Muscle of leg (tissue), 3 donors: ENCODE measurements at regions not wholly inside any gene's neighbourhood (a gene's known extent, or its start where the extent isn't known, plus 50 kb on each side); places are given as distances from the start of the nearest gene placed in this dataset.
"Not testable (repeated sequence)": the region's sequence is repeated elsewhere in the genome, so short reads cannot be mapped to it uniquely, and the experiment has no call there.

Experiments
- DNase-seq: peaks from one replicate; pipeline ENCODE4 v3.0.0; 2013
- H3K27ac ChIP-seq: one replicate; pipeline ENCODE4 v1.5.1; 2013; ENCODE audit warnings: mild to moderate bottlenecking, low read length, control low read depth
- H3K27me3 ChIP-seq: one replicate; pipeline ENCODE4 v1.6.1; 2013; ENCODE audit warnings: low read length; ENCODE audit not compliant: control insufficient read depth, insufficient read depth
- H3K36me3 ChIP-seq: one replicate; pipeline ENCODE4 v1.6.1; 2013; ENCODE audit warnings: low read length; ENCODE audit not compliant: control insufficient read depth, insufficient read depth
- H3K4me1 ChIP-seq: one replicate; pipeline ENCODE4 v1.6.1; 2013; ENCODE audit warnings: low read length; ENCODE audit not compliant: control insufficient read depth, insufficient read depth
- H3K4me3 ChIP-seq: one replicate; pipeline ENCODE4 v1.5.1; 2013; ENCODE audit warnings: low read length, control low read depth
- H3K9me3 ChIP-seq: replicated peaks from 2 replicates; pipeline ENCODE4 v1.6.1; 2013; ENCODE audit warnings: low read depth, low read length; ENCODE audit not compliant: control insufficient read depth
- WGBS: methylation state at CpG from one replicate; pipeline ENCODE4 v1.1.5; 2013; ENCODE audit warnings: missing lambda C conversion rate; ENCODE audit not compliant: insufficient coverage; 5-methylcytosine and 5-hydroxymethylcytosine counted together

DNA sequence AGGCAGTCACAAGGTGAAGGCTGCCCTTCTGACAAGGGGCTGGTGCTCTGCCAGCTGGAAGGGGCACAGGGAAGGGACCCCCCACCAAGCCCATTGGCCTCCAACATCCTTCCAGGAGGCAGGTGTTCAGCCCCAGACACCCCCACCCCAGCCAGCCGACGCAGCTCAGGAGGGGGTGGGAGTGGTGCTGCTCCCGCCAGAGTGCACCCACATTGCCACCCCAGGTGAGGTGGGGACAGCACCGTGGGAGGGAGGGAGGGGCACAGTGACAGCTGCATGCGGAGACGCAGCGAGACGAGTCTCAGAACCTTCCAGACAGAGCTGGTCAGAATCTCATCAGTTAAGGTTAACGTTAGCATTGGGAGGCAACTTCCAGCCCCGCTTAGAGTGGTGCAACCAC is 121.6 kb upstream of the FOXD4L5 start:
- not testable (repeated sequence) for H3K27ac ChIP-seq, DNase-seq, H3K4me1 ChIP-seq, H3K27me3 ChIP-seq, H3K4me3 ChIP-seq, H3K36me3 ChIP-seq
- WGBS, result 83% methylated on average over 8 of the region's 10 CpGs
- peaks cover 35% of the 10 kb centered on the region for H3K9me3 ChIP-seq

DNA sequence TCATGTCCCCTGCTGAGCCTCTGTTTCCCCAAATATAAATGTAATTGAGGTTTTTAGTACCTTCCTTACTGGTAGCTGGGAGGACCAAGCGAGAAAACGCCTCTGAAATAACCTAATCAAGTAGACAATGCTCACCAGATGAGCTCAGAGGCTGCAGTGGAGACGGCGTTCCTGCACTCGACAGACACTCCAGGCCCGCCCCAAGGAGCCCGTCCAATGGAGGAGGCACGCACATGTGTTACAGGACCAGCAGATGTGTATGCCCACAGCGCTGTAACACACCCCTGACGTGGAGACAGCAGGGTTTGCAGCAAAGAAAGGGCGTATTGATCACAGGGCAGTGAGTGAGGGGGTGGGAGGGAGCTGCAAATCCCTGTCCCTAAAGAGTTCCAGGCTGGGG is 120.8 kb upstream of the FOXD4L5 start:
- peaks cover 26% of the 10 kb centered on the region for H3K9me3 ChIP-seq
- DNase-seq, H3K4me3 ChIP-seq, H3K27ac ChIP-seq, H3K27me3 ChIP-seq, H3K36me3 ChIP-seq, H3K4me1 ChIP-seq: not testable (repeated sequence)
- 75% methylated on average over 10 of the region's 11 CpGs for WGBS

DNA sequence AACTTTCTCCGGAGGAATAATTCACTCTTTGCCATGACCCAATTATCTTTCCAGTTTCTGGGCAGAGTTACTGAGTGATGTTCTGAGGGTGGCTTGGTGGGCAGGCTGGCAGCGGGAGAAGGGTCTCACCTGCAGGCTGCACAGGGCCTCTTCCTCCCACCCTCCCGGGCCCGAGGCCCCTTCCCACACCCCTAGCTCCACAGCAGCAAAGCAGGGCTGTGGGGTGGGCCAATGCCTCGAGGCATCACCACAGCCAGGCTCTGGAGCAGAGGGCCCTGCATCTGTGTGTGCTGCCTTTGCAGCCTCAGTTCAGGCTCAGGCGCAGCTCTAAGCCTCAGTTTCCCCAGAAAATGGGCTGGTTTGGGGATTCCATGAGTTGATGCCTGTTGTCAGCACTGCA is 120.2 kb upstream of the FOXD4L5 start:
- H3K27ac ChIP-seq, result no peak overlapping the region
- no peak overlapping the region for H3K4me3 ChIP-seq
- no peak for DNase-seq
- no peaks in the 10 kb centered on the region for H3K27me3 ChIP-seq
- WGBS, result 0% methylated on average over 1 of the region's 6 CpGs
- H3K4me1 ChIP-seq, result no peaks in the 10 kb centered on the region
- no peaks in the 10 kb centered on the region for H3K36me3 ChIP-seq
- H3K9me3 ChIP-seq, result peaks cover 23% of the 10 kb centered on the region

DNA sequence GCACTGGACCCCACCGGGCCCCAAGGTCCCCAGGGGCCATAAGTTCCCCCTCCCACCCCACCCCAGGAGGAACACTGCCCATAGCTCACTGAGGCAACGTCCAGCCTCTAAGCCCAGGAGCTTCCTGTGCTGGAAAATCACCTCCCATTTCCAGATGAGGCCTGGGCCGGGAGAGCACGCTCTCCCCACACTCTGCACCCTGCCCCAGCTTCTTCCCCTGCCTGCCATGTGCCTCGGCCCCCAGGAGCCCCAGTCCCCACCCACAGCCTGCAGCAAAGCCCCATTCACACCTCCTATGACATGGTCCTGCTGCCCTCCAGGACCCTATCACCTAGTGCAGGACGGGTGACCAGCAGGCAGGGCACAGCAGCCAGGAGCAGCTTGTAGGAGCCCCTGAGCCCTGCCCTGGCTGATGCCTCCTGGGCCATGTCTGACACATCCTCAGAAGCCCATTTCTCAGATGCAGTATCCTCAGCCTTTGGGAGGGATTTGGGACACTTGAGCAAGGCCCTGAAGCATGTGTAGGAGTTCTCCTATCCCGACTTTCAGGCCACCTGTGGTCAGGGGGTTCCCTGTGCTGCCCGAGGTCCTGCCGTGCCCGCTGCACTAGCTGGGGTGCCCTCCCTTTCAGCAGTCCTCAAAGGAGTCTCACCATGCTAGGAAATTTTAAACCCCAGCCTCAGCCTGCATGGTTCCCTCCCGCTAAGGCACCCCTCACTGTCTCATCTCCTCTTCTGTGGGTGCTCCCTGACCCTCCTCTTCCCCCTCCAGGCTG is 119.4 kb upstream of the FOXD4L5 start:
- no peaks in the 10 kb centered on the region for H3K4me1 ChIP-seq
- H3K27me3 ChIP-seq, result no peaks in the 10 kb centered on the region
- WGBS, result 62% methylated on average over 9 of the region's 11 CpGs
- peaks cover 17% of the 10 kb centered on the region for H3K9me3 ChIP-seq
- no peaks in the 10 kb centered on the region for H3K36me3 ChIP-seq
- DNase-seq, result no peak
- no peak overlapping the region for H3K4me3 ChIP-seq
- H3K27ac ChIP-seq, result no peak overlapping the region

DNA sequence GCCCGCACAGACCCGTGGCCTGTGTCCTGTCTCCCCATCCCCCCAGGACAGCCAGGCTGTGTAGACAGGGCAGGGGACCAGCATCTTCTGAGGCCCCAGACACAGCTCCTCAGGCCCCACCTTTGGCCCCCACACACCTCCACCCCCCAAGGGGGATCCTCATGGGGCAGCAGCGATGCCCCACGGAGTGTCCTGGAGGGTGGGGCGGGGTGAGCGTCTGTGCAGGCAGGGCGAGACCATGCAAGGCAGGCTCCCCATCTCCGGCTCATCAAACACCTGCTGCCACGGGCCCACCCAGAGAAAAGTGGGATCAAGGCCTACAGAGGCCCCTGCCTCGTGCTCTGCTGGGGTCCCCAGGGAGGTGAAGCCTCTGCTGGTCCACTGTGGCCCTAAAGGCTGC is 118.7 kb upstream of the FOXD4L5 start:
- 73% methylated on average over 9 of the region's 10 CpGs for WGBS
- H3K9me3 ChIP-seq, result peaks cover 15% of the 10 kb centered on the region
- no peaks in the 10 kb centered on the region for H3K27me3 ChIP-seq
- H3K4me3 ChIP-seq, result no peak overlapping the region
- no peaks in the 10 kb centered on the region for H3K36me3 ChIP-seq
- no peaks in the 10 kb centered on the region for H3K4me1 ChIP-seq
- DNase-seq, result no peak
- H3K27ac ChIP-seq, result no peak overlapping the region

DNA sequence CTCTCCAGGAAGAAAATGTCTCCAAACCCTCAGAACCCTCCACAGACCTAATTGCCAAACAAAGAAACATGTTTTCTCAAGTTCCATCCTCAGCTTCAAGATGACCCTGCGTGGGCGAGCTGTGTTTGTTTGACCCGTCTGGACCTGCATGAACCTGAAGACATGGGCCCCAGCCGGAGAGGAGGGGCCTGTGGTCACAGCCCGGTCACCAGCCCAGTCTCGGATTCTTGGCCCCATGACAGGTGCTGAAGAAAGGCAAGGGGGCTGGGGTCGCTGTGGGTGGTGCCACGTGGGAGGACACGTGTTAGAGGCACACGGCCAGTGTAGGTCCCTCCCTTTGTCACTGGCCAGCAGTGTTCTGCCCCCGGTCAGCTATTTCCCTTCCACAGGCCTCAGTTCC is 118.1 kb upstream of the FOXD4L5 start:
- not testable (repeated sequence) for H3K4me3 ChIP-seq, DNase-seq, H3K27ac ChIP-seq, H3K4me1 ChIP-seq, H3K36me3 ChIP-seq, H3K27me3 ChIP-seq
- 94% methylated on average over 7 of the region's 11 CpGs for WGBS
- H3K9me3 ChIP-seq, result peaks cover 15% of the 10 kb centered on the region

DNA sequence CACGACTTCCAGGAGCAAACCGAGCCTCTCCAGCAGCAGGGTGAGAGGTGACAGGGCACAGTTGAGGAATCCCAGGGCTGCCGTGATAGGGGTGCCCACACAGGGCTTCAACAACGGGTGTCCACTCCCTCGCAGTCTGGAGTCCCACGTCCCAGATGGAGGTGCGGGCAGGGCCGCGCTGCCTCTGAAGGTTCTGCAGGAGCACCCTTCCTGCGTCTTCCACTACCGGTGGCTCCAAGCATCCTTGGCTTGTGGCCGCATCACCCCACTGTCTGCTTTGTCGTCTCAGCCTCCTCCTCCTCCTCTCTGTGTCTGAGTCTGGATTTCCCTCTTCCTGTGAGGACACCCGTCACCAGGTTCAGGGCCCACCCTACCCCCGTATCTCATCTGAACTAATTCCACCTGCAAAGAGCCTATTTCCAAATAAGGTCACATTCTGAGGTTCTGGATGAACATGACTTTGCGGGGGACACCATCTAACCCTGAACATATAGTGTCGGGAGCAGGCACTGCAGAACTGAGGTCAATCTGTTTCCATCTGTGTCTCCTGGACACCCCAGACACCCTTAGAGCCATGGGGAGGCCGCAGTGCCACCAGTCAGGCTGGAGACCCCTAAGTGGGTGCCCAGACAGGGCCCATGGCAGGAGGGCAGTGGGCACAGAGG is 117.3 kb upstream of the FOXD4L5 start:
- not testable (repeated sequence) for H3K27me3 ChIP-seq, H3K4me3 ChIP-seq, DNase-seq, H3K4me1 ChIP-seq, H3K27ac ChIP-seq, H3K36me3 ChIP-seq
- WGBS, result 87% methylated on average over 16 of the region's 18 CpGs
- peaks cover 12% of the 10 kb centered on the region for H3K9me3 ChIP-seq

DNA sequence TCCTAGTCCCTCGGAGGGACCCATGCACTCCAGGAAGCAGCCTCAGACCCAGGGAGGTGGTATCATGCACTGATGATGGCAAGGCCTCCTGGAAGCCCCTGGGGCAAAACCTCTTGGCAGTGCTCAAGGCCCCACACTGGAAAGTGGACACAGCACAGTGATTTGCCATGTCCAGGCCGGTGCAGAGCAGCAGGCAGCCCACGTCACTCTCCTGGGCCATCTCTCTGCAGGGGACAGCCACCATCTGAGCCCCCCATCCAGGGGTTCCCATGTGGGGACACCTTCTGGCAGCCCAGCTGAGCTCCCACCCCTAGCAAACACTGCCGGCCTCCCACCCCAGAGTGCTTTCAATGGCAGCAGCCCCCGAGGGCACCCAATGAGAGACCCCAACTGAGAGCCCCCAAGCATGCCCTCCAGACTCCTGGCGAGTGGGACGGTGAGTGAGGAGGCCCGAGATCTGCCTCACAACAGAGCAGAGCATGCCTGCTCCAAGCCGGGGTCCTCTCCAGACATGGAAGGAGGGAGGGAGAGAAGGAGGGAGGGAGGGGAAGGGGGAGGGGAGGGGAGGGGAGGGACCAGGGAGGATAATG is 116.5 kb upstream of the FOXD4L5 start:
- H3K36me3 ChIP-seq, H3K27me3 ChIP-seq, DNase-seq, H3K4me3 ChIP-seq, H3K27ac ChIP-seq, H3K4me1 ChIP-seq: not testable (repeated sequence)
- 77% methylated on average over 5 of the region's 9 CpGs for WGBS
- H3K9me3 ChIP-seq, result peaks cover 12% of the 10 kb centered on the region

DNA sequence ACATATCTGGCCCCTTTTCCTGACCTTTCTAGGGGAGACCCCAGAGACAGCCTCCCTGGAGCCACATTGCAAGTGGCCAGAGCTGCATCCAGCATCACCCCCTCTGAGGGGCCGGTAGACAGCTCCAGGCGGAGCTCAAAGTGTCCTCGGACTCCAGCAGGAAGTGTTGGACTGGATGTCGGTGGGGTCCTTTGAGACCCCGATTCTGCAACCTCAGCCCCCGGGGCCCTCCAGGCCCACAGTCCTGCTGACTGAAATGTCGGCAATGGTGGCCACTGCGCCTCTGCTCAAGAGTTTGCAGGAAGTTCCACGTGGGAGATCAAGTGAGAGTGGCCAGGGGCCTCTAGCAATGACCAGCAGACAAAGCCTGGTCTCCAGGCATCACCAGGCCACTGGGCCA is 115.9 kb upstream of the FOXD4L5 start:
- H3K27ac ChIP-seq, result no peak overlapping the region
- WGBS, result 73% methylated on average over 5 of the region's 9 CpGs
- H3K36me3 ChIP-seq, result no peaks in the 10 kb centered on the region
- DNase-seq, result no peak
- no peaks in the 10 kb centered on the region for H3K27me3 ChIP-seq
- peaks cover 10% of the 10 kb centered on the region for H3K9me3 ChIP-seq
- H3K4me3 ChIP-seq, result no peak overlapping the region
- H3K4me1 ChIP-seq, result no peaks in the 10 kb centered on the region

DNA sequence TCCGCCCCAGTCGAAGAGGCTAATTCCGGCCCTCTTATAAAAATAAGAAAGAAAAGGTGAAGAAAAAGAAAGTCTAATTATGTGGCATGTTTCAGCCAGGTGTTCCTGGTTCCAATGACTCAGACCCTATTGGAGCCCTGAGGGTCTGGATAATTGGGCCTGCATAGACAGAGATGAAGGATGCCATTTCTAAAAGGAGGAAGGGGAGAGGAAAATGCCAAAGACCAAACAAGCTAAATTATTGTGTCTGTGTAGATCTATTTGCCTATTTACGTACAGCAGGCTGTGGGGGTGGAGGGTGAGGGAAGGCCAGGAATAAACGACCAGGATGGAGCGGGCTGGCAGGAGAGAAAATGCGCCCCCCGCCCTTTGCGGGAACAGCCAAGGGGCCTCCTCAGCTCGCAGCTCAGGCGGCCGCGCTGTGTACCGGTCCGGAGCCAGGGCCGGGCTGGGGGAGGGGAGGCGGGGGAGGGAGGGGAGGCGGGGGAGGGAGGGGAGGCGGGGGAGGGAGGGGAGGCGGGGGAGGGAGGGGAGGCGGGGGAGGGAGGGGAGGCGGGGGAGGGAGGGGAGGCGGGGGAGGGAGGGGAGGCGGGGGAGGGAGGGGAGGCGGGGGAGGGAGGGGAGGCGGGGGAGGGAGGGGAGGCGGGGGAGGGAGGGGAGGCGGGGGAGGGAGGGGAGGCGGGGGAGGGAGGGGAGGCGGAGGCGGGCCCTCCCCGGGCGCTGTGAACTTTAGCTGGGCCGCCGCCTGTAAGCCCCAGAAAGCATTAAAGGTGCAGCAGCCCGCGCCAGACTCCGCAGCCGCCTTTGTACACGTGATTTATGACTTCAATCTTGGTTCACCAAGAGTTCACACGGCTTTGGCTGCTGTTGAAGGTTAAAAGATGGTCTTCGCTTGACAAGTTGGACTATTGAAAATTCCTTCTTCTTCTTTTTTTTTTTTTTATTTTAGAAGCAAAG is 113.0 kb upstream of the FOXD4L5 start:
- H3K27ac ChIP-seq, H3K36me3 ChIP-seq, H3K27me3 ChIP-seq, H3K4me3 ChIP-seq, DNase-seq, H3K4me1 ChIP-seq, H3K9me3 ChIP-seq: not testable (repeated sequence)
- 71% methylated on average over 7 of the region's 42 CpGs for WGBS
